HG03575 (cell line): ENCODE measurements at regions not wholly inside any gene's neighbourhood (a gene's known extent, or its start where the extent isn't known, plus 50 kb on each side); places are given as distances from the start of the nearest gene placed in this dataset.

Experiments used
- ATAC-seq: cut with Tn5 transposase; IDR thresholded peaks from one replicate; pipeline ENCODE4 v1.9.1; 2021; ENCODE audit not compliant: unreplicated experiment, insufficient number of reproducible peaks, low FRiP score; ENCODE audit errors: extremely low read depth

DNA sequence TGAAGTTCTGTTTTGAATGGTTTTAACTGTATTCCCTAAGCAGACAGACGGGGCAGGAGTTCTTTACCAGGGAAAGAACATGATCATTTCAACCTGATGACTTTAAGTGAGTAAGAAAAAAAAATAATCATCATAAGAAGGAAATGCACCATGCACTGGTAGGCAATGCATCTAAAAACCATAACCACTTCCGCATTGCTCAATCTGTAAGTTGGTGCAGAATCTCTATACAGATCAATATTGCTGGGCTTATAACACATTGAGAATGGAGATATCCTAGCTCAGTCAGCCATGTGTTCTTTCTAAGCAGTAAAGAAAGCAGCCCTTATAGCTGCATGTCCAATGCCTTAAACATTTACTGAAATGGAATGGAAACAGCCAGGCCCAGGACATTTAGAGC, 407.1 kb upstream of the DMAC1 start:
- ATAC-seq, result no peak

DNA sequence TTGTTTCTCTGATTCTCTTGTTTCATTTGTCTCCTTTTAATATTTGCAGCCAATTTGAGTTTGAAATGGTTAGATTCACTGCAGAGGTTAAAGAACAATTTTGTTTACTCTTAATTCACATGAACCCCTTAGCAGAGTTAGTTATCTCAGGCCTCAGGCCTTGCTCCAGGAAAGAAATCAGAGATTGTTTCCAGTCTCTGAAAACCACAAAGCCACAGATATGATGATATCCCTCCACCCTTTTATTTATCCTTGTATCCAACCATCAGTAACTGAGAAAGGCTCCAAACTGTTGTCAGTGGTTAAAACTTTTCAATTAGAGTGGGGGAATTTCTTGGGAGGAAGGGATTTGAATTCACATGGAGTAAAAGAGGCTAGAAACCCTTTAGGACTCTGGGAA, 406.0 kb upstream of the DMAC1 start:
- no peak for ATAC-seq

DNA sequence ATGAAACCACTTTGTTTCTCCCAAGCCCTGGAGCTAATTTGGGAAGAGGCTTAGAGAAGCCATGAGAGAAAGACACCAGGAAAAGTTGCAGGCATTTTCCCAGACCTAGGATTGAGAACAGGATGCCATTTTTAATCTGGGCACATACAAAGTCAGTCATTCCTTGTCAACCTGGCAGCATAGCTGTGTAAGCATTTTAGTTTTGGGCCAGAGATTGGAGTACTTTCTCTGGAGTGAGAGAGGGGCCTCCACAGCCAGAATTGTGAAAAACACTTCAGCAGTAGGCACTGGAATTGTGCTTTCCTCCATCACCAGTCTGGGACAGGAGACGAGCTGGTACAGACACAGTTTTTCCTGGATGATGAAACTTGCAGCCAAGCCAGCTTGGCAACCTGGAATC, 390.3 kb upstream of the DMAC1 start:
- ATAC-seq, result no peak

DNA sequence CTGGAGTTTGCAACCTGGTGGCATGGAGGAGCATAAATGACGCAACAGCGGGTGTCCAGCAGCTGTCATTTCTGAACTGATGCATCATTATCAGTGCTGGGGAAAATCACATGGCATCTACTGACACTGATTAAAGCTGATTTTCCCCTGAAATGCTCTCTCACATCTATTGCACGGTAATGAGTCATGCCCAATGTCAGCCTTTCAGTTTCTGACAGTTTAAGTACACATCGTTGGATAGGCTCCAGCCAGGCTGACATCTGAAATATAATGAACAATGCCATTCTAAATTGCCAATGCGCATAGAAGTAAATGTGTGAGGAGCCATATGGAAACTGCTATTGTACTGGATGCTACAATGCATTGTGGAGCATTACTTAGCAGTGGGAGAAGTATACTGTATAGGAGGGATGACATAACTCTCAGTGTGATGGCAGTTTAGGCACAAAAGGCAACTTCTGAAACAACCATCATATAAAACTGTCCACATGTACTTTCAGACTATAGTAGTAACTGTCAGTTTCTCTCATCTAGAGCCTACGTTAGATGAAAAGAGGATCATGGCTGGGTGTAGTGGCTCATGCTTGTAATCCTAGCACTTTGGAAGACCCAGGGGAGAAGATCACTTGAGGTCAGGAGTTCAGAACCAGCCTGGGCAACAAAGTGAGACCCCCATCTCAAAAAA, 389.3 kb upstream of the DMAC1 start:
- no peak for ATAC-seq

DNA sequence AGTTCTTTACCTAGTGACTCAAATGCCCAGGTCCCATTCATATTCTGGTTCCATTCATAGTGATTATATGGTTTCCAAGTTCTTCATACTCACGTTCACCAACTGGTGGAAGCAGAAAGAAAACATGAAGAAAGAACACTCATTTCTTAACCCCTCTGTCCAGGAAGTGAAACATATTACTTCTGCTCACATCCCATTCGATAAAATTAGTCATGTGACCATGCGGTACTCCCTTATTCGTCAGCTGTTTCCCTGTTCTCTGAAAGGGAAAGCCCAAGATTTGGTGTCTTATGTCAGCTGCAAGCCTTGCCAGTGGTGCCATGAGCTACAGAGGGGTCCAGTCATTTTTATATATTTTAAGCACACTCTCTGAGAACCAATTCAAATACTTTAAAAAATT, 387.0 kb upstream of the DMAC1 start:
- ATAC-seq, result no peak

DNA sequence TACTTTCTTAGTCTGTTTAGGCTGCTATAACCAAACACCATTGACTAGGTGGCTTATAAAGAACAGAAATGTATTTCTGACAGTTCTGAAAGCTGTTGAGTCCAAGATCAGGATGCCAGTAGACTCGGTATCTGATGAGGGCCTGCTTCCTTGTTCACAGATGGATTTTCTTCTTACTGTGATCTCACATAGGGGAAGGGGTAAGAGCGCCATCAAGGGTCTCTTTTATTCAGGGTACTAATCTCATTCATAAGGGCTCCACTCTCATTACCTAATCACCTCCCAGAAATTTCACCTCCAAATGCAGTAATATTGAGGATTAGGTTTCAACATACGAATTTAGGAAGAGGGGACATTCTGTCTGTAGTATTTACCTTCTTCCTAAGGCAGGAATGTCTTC, 384.0 kb upstream of the DMAC1 start:
- ATAC-seq, result no peak

DNA sequence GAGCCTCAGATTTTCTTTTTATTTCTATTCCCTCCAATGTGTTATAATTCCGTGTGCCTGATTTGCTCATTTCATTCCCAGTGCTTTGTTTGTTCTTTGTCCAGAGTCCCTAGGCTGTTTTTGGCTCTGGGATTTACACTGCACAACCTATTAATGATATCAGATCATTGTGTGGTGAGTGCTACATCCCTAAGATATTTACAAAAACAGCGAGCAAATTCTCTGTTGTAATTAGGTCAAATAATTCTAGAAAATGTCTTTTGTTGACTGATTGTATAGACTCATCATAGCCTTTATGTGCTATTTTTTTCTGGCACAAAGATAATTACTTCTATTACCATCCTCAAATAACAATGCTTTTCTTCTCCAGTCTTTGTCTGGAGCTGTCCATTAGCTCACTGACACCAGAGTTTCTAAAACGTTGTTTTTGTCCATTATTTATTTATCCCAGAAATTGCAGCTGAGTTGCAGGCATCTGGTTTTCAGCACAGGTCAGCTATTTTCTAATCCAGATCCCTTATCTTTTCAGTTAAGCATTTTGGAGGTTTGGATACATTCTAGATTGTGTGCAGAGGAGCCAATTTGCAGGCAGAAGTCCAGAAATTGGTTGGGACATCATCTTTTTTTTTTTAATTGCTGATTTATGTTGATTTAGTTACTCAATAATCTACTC, 379.9 kb upstream of the DMAC1 start:
- no peak for ATAC-seq

DNA sequence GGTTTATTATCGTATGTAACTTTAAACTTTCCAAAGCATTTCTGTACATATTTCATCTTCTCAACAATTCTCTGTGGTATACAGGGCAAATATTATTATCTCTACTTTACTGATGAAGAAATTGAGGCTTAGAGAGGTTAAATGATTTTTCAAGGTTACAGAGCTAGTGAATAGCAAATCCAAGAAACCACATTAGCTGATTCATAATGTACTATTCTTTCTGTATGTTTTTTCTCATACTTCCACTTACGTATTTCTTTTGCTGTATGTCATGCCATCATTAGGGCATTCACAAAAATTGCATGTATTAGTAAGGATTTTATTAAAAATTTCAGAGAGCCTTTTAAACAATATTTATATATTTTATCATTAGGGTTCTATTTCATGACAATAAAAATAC, 372.4 kb upstream of the DMAC1 start:
- no peak for ATAC-seq

DNA sequence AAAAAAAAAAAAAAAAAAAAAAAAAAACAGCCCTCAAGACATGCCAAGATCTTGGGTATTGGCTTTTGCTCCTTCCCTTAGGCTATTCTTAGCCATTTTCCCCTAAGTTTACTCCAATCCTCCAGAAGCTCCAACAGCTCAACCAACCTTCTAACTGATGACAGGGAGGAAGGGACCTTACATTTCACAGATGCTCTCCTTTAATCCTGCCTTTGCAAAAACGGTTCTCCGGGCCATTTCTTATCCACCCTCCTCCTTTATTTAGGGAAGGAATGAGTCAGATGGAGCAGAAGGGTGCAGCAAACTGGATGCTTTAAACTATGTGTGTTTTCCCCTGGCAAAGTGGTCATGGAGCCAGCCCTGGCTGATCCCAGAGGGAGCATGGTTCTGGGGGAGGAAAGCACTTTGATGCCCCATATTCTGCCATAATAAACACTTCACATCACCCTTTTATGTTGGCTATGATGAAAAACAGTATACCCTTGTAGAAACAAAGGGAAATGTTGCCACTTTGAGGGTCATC, 369.4 kb upstream of the DMAC1 start:
- no peak for ATAC-seq

DNA sequence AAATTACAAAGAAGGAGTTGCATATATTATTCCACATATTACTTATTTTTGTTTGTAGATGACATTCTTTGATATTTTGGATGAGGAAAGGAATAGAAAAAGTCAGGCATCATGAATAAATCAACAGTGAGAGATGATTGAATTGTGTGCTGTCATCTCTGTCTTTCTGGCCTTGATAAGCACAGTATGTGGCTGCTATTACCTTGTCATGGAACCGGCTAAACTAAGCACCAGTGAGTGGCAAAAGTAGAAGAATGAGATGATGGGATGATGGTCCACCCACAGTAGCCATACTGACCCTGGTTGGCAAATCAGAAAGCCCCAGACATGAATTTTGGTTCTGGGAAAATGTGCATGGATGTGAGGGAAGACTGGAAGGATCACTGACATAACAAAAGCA, 361.2 kb upstream of the DMAC1 start:
- ATAC-seq, result no peak

DNA sequence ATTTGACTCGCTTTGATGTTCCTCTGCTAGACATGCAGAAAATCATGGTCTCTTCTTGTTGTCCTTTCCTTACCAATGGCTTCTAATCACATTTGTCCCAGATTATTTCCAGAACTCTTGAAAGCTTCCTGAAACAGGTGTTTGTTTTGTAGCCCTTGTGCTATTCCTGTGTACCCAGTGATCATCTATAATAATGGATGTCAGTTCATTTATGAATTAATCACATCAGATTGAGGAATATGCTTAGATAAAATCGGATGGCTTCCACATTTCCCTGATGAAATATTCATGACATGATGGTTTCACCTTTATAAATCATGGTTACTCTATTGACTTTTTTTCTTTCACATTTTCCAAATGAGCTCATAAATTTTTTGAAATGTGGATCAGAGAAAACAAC, 359.0 kb upstream of the DMAC1 start:
- ATAC-seq, result no peak

DNA sequence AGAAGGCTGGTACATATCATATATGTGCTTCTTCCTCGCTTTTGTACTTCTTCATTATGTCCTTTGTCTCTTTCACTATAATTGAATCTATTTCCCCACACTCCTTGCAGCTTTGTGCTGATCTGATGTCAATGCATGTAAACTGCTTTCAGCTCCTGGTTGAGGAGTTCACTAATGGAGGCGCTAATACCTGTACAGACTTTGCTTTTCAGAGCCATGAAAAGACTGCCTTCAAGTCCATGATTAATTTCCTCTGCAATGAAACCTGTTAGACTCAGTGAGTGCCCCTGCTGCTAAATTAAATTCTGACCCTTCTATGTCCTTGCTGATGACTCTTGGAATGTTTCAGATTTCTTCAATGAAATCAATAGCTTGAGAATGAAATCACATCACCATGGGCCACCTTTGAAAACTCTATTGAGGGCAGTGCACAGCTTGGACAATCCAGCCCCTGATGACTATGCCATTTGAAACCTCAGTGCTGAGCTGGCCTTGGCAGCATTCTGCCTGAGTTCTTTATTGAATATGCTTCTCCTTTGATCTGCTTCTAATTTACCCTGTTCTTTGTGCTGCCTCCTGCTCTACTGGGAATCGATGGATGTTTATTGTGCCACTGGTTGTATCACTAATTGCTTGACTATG, 358.2 kb upstream of the DMAC1 start:
- ATAC-seq, result no peak

DNA sequence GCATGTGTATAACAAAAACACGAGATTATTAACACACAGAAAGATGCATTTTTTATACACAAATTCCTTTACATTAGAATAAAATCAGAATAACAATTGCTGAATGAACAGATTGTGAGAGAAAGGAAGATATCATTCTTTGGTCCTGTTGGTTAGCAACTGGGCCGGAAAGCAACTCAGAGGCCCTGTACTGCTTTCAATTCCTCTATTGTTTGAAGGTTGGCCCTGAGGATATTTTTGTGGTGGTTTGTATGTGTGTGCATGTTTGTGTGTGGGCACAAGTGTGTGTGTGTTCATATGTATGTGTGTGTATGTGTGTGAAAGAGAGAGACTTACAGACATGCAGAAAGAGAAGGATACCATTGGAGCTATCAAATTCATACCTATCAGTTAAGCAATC, 356.8 kb upstream of the DMAC1 start:
- ATAC-seq, result no peak

DNA sequence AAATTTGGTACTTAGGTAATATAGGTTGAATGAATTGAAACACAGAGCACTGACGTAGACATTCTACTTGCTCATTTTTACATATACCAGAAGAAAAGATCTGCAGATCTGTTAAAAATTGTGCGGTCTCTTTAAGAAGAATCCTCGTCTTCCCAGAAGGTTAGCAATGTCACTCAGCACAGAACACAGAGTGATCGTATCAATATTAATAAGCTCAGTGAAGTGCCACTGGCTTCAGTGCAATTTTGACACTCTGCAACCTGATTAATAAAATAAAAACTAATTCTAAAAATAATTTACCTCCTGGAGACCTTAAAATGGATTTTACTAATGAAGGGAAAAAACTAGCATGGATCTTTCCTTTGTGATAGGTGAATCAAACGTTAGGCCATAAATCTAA, 356.1 kb upstream of the DMAC1 start:
- ATAC-seq, result no peak

DNA sequence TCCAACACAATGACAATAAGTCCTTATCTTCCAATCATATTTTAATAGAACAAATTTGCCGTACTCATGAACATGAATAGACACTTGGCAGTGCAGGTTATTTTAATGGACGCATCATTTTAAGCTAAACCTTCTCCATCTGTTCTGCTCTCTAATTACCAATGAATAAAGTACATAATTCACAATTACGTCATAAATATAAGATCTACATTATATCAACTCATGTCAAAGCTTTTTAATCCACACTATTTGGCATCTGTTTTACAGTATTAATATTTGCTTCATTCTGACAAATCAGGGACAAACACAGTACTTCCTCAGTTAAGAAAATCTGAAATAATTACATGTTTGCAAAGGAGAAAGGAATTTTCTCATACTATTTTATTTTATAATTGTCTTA, 344.1 kb upstream of the DMAC1 start:
- no peak for ATAC-seq

DNA sequence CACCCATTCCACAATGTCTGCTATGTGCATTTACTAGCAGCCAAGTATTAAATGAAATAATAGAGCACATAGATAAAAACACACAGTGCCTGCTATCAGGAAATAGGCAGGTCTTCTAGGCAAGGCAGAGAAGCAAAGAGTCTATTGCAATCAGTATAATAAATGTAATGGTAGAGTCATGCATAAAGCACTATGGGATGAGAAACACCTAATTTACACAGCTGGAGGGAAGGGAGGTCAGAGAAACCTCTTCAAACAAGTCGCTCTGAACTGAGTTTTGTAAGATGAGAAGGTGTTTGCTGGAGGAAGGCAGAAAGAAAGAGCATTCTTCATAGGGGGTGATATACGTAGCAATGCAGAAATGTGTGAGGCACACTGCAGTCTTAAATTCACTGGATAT, 341.0 kb upstream of the DMAC1 start:
- no peak for ATAC-seq

DNA sequence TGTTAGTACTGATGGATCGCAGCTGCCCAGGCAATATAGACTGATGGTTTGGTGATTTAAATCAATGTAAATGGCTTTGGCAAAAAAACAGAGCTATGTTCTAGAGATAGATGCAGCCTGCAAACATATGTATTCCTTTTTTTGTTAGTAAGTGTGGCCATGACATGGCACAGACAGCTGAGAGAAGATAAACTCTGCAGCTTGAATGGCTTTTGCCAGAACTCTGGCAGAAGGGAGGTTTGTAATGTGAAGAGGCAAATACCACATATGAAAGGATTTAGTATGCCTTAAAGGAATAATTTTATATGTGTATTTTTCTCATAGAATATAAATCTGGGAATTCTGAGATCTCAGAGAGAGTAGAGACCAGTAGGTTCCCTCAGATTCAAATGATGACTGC, 340.2 kb upstream of the DMAC1 start:
- no peak for ATAC-seq

DNA sequence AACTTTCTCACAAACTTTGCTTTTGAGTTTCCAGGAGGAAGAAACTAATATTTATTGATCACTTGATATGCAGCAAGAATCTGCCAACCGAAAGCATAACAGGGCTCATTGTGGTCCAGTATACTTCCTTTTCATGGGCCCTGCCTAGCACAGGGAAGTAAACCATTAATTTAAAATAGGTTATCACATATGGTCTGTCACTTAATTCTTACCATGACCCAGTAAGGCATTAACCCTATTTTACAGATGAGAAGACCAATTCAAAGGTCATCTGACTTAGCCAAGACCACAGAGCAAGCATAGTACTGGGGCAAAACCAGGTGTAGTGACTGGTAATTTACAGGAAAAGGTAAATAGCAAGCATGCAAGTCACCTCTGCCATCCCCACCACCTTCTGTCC, 336.9 kb upstream of the DMAC1 start:
- no peak for ATAC-seq

DNA sequence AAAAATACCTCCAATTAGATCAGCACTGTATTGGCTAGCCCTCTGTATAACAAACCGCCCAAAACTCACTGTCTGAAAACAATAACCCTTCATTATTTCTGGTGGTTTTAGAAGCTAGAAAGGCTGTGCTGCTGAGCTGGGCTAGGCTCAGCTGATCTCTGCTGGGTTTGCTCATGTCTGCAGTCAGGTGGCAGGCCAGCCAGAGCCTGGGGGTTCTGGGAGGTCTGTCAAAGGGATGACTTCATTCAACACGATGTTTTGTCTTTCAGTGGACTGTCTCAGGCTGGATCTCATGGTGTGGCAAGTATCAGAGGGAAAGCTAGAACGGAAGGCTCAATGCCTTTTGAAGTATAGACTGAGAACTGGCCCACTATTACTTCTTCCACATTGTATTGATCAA, 335.1 kb upstream of the DMAC1 start:
- ATAC-seq, result no peak

DNA sequence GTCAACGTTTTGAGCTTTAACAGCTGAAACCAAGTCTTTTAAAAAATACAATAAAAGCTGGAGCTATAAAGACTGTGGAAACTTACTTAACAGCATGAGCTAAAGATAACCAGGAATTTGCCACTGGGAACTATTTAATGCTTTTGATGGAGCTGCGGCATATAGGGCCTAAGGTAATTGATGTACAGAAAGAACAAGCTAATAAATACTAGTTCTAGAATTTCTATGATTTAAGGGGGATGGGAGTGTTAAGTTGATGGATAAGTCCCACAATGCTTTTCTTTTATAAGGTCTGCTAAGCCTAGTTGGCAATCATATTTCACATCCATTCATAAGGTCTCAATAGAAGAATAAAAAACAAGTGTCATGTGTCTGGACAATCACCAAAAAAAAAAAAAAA, 334.0 kb upstream of the DMAC1 start:
- ATAC-seq, result no peak
